Esophagus (tissue), 2 donors: ENCODE measurements at regions not wholly inside any gene's neighbourhood (a gene's known extent, or its start where the extent isn't known, plus 50 kb on each side); places are given as distances from the start of the nearest gene placed in this dataset.
"Not testable (repeated sequence)": the region's sequence is repeated elsewhere in the genome, so short reads cannot be mapped to it uniquely, and the experiment has no call there.

Experiments used
- H3K27ac ChIP-seq, 2 donors: one replicate each; pipeline ENCODE4 v1.5.1; 2013; ENCODE audit warnings: low read depth in 2 of 2, mild to moderate bottlenecking in 2 of 2, inconsistent platforms in 1 of 2, low read length in 1 of 2, moderate library complexity in 1 of 2
- H3K27me3 ChIP-seq, 2 donors: one replicate each; pipeline ENCODE4 v1.6.1; 2013; ENCODE audit warnings: low read length in 2 of 2, control low read depth in 1 of 2, mild to moderate bottlenecking in 1 of 2; ENCODE audit not compliant: insufficient read depth in 2 of 2, control insufficient read depth in 1 of 2
- H3K36me3 ChIP-seq, 2 donors: one replicate each; pipeline ENCODE4 v1.6.1; 2013; ENCODE audit warnings: low read length in 1 of 2; ENCODE audit not compliant: control insufficient read depth in 2 of 2, insufficient read depth in 2 of 2
- H3K4me1 ChIP-seq, 2 donors: one replicate each; pipeline ENCODE4 v1.6.1; 2013; ENCODE audit warnings: low read length in 1 of 2; ENCODE audit not compliant: control insufficient read depth in 2 of 2, insufficient read depth in 2 of 2
- H3K4me3 ChIP-seq, 2 donors: one replicate each; pipeline ENCODE4 v1.5.1; 2013; ENCODE audit warnings: low read length in 2 of 2, mild to moderate bottlenecking in 2 of 2, low read depth in 1 of 2, moderate library complexity in 1 of 2
- H3K9me3 ChIP-seq, 2 donors: one replicate each; pipeline ENCODE4 v1.6.1; 2013; ENCODE audit warnings: mild to moderate bottlenecking in 2 of 2, low read depth in 1 of 2, low read length in 1 of 2, moderate library complexity in 1 of 2; ENCODE audit not compliant: control insufficient read depth in 2 of 2, insufficient read depth in 1 of 2
- WGBS, 2 donors: extraction: QIAGEN DNeasy Blood & Tissue Kit; methylation state at CpG; one replicate each; pipeline ENCODE4 v1.1.7; 2013; 5-methylcytosine and 5-hydroxymethylcytosine counted together
- donor health status: healthy with polysubstance abuse.
- donor health status: Bipolar disorder and iron deficiency.

- 76 to 84% methylated on average over 5 of the region's 5 CpGs for WGBS, 2 donors
- H3K4me1 ChIP-seq, H3K9me3 ChIP-seq, H3K36me3 ChIP-seq, H3K4me3 ChIP-seq, H3K27ac ChIP-seq, H3K27me3 ChIP-seq: not testable (repeated sequence)
Observed at GRCh38 chr4:158980711-158981110, 122.2 kb upstream of the RAPGEF2 start.

DNA sequence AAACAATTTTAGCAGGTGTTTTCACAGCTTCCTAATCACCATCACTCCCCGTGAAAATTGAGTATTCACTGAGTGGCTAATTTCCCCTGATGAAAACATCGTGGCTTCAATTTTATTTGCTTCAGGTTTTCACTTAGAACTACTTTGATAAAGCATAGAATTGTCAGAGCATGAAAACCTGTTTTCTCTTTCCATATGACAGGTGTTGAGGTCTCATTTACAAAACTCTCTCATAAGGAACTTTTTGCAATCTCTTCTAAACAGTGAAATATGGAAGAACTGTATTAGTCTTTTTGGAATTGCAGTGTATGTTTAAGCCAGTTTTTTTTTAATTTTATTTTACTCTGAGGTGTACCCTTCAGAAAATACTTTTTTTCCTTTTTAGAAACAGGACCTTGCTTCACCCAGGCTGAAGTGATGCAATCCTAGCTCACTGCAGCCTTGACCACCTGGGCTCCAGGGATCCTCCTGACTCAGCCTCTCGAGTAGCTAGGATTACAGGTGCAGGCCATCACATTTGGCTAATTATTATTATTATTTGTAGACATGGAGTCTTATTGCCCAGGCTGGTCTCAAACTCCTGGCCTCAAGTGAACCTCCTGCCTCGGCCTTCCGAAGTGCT, 111.2 kb upstream of the RAPGEF2 start:
- peaks cover 0 to 2% of the 10 kb centered on the region in 2 donors for H3K4me1 ChIP-seq

GRCh38 chr4:158993891-158994290, 109.0 kb upstream of the RAPGEF2 start:
- peaks cover 0 to 2% of the 10 kb centered on the region in 2 donors for H3K4me1 ChIP-seq
- 28 to 37% methylated on average over 2 of the region's 2 CpGs for WGBS, 2 donors
- H3K4me3 ChIP-seq: no peak overlapping the region
- H3K36me3 ChIP-seq: no peaks in the 10 kb centered on the region
- no peak overlapping the region for H3K27ac ChIP-seq
- no peaks in the 10 kb centered on the region for H3K9me3 ChIP-seq
- H3K27me3 ChIP-seq: no peaks in the 10 kb centered on the region

More for the DNA sequence above, 111.2 kb upstream of the RAPGEF2 start:
- 87 to 92% methylated on average over 5 of the region's 5 CpGs for WGBS, 2 donors
- H3K36me3 ChIP-seq: no peaks in the 10 kb centered on the region
- H3K27me3 ChIP-seq: no peaks in the 10 kb centered on the region
- no peak overlapping the region for H3K27ac ChIP-seq
- no peaks in the 10 kb centered on the region for H3K9me3 ChIP-seq
- H3K4me3 ChIP-seq: no peak overlapping the region

DNA sequence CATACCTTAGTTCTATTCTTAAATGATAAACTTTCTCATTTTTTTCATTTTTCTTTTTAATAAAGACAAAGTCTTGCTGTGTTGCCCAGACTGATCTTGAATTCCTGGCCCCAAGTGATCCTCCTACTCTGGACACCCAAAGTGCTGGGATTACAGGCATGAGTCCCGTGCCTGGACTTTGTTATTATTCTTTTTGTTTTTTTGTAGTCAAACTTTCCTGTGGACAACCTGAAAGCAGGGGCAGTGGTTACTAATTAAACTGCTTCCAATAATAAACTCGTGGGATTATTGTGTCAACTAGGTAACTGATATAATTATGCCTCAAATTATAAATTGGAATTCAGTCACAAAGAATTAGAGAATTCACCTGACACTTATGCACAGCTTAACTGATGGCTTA, 107.8 kb upstream of the RAPGEF2 start:
- Histone ChIP-seq H3K4me3 (no peak overlapping the region), H3K27me3 (no peaks in the 10 kb centered on the region), H3K27ac (no peak overlapping the region), H3K36me3 (no peaks in the 10 kb centered on the region), H3K4me1 (peaks cover 0 to 2% of the 10 kb centered on the region in 2 donors), H3K9me3 (no peaks in the 10 kb centered on the region)
- 72 to 77% methylated on average over 2 of the region's 2 CpGs for WGBS, 2 donors

- Histone ChIP-seq H3K36me3 (no peaks in the 10 kb centered on the region), H3K9me3 (no peaks in the 10 kb centered on the region), H3K27me3 (no peaks in the 10 kb centered on the region), H3K4me1 (peaks cover 0 to 2% of the 10 kb centered on the region in 2 donors), H3K4me3 (no peak overlapping the region), H3K27ac (no peak overlapping the region)
- WGBS, 2 donors: 80 to 82% methylated on average over 8 of the region's 8 CpGs
Observed at GRCh38 chr4:158995965-158996364, 106.9 kb upstream of the RAPGEF2 start.

- no peaks in the 10 kb centered on the region for H3K9me3 ChIP-seq
- WGBS, 2 donors: 13 to 26% methylated on average over 3 of the region's 3 CpGs
- no peak overlapping the region for H3K4me3 ChIP-seq
- H3K27ac ChIP-seq: no peak overlapping the region
- no peaks in the 10 kb centered on the region for H3K27me3 ChIP-seq
- H3K4me1 ChIP-seq: peaks cover 0 to 2% of the 10 kb centered on the region in 2 donors
- no peaks in the 10 kb centered on the region for H3K36me3 ChIP-seq
Observed at GRCh38 chr4:158996669-158997074, 106.2 kb upstream of the RAPGEF2 start.

DNA sequence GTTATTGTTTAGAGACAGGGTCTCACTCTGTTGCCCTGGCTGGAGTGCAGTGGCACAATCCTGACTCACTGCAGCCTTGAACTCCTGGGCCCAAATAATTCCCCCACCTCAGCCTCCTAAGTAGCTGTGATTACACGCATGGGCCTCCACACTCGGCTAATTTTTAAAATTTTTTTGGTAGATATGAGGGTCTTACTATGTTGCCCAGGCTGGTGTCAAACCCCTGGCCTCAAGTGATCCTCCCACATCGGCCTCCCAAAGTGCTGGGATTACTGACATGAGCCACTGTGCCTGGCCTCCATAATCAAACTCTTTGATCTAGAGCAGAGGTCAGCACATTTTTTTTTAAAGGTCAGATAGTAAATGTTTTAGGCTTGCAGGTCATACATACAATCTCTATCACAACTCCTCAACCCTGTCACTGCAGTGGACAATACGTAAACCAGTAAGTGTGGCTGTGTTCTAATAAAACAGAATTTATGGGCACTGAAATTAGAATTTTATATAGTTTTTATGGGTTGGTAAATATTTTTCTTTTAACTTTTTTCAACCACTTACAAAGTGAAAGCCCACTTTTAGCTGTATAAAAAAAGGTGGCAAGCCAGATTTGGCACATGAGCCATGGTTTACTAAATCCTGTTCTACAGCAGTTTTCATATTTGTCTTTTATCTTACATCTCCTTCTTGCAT, 105.1 kb upstream of the RAPGEF2 start:
- H3K27me3 ChIP-seq: no peaks in the 10 kb centered on the region
- WGBS, 2 donors: 71 to 74% methylated on average over 4 of the region's 4 CpGs
- H3K4me3 ChIP-seq: no peak overlapping the region
- H3K27ac ChIP-seq: no peak overlapping the region
- H3K9me3 ChIP-seq: no peaks in the 10 kb centered on the region
- H3K4me1 ChIP-seq: peaks cover 0 to 2% of the 10 kb centered on the region in 2 donors
- H3K36me3 ChIP-seq: no peaks in the 10 kb centered on the region

DNA sequence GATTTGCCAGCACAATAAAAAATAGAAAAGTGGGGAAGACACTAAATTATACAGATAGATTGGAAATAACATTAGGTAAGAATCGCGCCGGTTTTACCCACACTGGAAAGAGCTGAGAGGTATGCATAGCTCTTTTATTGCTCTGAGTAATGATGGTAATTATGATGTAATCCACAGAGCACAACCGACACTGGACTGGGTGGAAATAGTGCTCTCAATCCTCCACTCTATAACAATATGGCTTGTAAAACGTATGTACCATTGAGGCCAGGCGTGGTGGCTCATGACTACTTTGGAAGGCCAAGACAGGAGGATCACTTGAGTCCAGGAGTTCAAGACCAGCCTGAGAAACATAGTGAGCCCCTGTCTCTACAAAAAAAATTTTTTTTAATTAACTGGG, 104.3 kb upstream of the RAPGEF2 start:
- H3K36me3 ChIP-seq: no peaks in the 10 kb centered on the region
- no peak overlapping the region for H3K27ac ChIP-seq
- WGBS, 2 donors: 76 to 87% methylated on average over 6 of the region's 6 CpGs
- no peak overlapping the region for H3K4me3 ChIP-seq
- H3K4me1 ChIP-seq: peaks cover 0 to 2% of the 10 kb centered on the region in 2 donors
- no peaks in the 10 kb centered on the region for H3K27me3 ChIP-seq
- H3K9me3 ChIP-seq: no peaks in the 10 kb centered on the region

- H3K4me1 ChIP-seq: peaks cover 0 to 2% of the 10 kb centered on the region in 2 donors
Observed at GRCh38 chr4:158999166-158999682, 103.7 kb upstream of the RAPGEF2 start.

DNA sequence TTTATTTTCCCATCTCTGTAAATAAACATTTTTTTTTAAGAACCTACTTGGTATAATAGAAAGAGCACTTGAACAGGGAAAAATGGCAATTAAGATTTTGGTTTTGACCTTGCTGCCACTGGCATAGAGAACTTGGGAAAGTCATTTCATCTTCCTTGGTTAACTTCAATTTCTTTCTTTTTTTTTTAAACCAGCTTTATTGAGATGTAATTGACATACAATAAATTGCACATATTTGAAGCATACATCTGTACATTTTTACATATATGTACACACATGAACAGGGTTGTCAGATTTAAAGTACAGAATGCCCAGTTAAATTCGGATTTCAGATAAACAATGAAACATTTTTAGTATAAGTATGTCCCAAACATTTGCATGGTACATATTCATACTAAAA, 103.0 kb upstream of the RAPGEF2 start:
- H3K4me3 ChIP-seq: no peak overlapping the region
- no peaks in the 10 kb centered on the region for H3K9me3 ChIP-seq
- no peak overlapping the region for H3K27ac ChIP-seq
- no peaks in the 10 kb centered on the region for H3K36me3 ChIP-seq
- H3K27me3 ChIP-seq: no peaks in the 10 kb centered on the region
- WGBS, 2 donors: 81 to 85% methylated on average over 1 of the region's 1 CpG
- peaks cover 0 to 2% of the 10 kb centered on the region in 2 donors for H3K4me1 ChIP-seq

More at GRCh38 chr4:158999166-158999682, 103.7 kb upstream of the RAPGEF2 start:
- Histone ChIP-seq H3K9me3 (no peaks in the 10 kb centered on the region), H3K36me3 (no peaks in the 10 kb centered on the region), H3K27ac (no peak overlapping the region), H3K27me3 (no peaks in the 10 kb centered on the region), H3K4me3 (no peak overlapping the region)
